ENCODE measurements at regions not wholly inside any gene's neighbourhood (a gene's known extent, or its start where the extent isn't known, plus 50 kb on each side); places are given as distances from the start of the nearest gene placed in this dataset.

DNA sequence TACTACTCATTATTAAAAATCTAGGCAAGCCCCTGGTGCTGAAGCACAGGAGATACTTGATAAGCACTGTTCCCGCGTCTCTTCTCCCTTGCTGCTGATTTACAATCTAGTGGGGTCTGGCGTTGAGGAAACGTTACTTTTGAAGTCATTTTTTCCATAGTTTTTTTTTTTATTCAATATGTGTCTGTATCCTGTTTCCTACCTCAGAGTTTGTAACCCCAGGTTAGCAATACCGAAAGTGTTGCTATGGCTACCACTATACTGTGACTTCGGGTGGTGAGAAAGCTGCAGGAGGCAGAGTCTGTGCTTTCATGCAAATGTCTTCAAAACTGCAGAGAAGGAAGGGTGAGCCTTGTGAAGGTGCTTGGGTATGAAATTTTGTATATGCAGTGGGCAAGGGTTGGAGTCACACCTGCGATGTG, 458.8 kb upstream of the GHITM start:
- Histone ChIP-seq H3K36me3 (ENCODE audit: insufficient read depth, low read length) (no peaks in the 10 kb centered on the region), H3K4me1 (ENCODE audit: insufficient read depth, low read length, severe bottlenecking) (peaks cover 8% of the 10 kb centered on the region), H3K9me3 (ENCODE audit: low read length) (no peaks in the 10 kb centered on the region), H3K4me2 (ENCODE audit: low read length) (no peak overlapping the region), H4K20me1 (ENCODE audit: insufficient read depth, low read length) (no peaks in the 10 kb centered on the region), H3K9me2 (ENCODE audit: low read depth, low read length) (no peaks in the 10 kb centered on the region), H3K27ac (ENCODE audit: low read depth, low read length, poor library complexity, severe bottlenecking) (no peak overlapping the region), H3K9ac (ENCODE audit: low read length) (no peak overlapping the region), H2AFZ (ENCODE audit: low read length) (no peak overlapping the region), H3K27me3 (ENCODE audit: insufficient read depth, low read length) (no peaks in the 10 kb centered on the region), H3K4me3 (ENCODE audit: low read depth, low read length, poor library complexity, severe bottlenecking) (no peak overlapping the region), H3F3A (ENCODE audit: insufficient read depth, low read length) (no peaks in the 10 kb centered on the region), H3K79me2 (ENCODE audit: insufficient read depth, low read length) (no peaks in the 10 kb centered on the region)
- no peak for TF ChIP-seq CTCF (IDR thresholded peaks at IDR 0.05; ENCODE audit: low read length)

DNA sequence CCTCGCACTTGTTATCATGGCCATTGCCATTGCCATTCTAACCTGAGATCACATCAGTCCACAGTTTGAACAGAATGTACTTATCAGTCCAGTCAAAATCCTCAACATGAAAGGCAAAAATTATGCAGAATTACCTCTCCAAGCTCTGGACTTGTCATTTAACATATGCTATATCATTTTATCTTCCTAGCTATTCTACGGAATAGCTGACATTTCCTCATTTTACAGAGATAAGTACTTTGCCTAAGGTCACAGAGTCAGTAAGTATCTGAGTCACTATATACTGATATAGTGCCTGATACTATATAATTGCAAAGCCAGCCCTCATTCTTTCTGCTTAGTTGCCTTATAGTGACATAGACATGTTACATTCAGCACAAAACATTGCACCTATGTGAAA, 456.9 kb upstream of the GHITM start:
- Histone ChIP-seq H3K9me3 (ENCODE audit: low read length) (no peaks in the 10 kb centered on the region), H3K4me3 (ENCODE audit: low read depth, low read length, poor library complexity, severe bottlenecking) (no peak overlapping the region), H3K36me3 (ENCODE audit: insufficient read depth, low read length) (no peaks in the 10 kb centered on the region), H4K20me1 (ENCODE audit: insufficient read depth, low read length) (no peaks in the 10 kb centered on the region), H3K27me3 (ENCODE audit: insufficient read depth, low read length) (no peaks in the 10 kb centered on the region), H3K9me2 (ENCODE audit: low read depth, low read length) (no peaks in the 10 kb centered on the region), H3K4me2 (ENCODE audit: low read length) (no peak overlapping the region), H3F3A (ENCODE audit: insufficient read depth, low read length) (no peaks in the 10 kb centered on the region), H3K27ac (ENCODE audit: low read depth, low read length, poor library complexity, severe bottlenecking) (no peak overlapping the region), H3K4me1 (ENCODE audit: insufficient read depth, low read length, severe bottlenecking) (peaks cover 8% of the 10 kb centered on the region), H2AFZ (ENCODE audit: low read length) (no peak overlapping the region), H3K79me2 (ENCODE audit: insufficient read depth, low read length) (no peaks in the 10 kb centered on the region), H3K9ac (ENCODE audit: low read length) (no peak overlapping the region)
- TF ChIP-seq CTCF (IDR thresholded peaks at IDR 0.05; ENCODE audit: low read length) (no peak), EZH2 (IDR thresholded peaks at IDR 0.05; ENCODE audit: borderline replicate concordance, low read length) (no peak)

GRCh38 chr10:83685458-83685857, 453.9 kb upstream of the GHITM start:
- no peaks in the 10 kb centered on the region for H3K27me3 ChIP-seq (ENCODE audit: insufficient read depth, low read length)
- H3K36me3 ChIP-seq (ENCODE audit: insufficient read depth, low read length): no peaks in the 10 kb centered on the region
- H3K79me2 ChIP-seq (ENCODE audit: insufficient read depth, low read length): no peaks in the 10 kb centered on the region
- TF ChIP-seq EZH2 (IDR thresholded peaks at IDR 0.05; ENCODE audit: borderline replicate concordance, low read length) (no peak), CTCF (IDR thresholded peaks at IDR 0.05; ENCODE audit: low read length) (no peak)
- H3K27ac ChIP-seq (ENCODE audit: low read depth, low read length, poor library complexity, severe bottlenecking): no peak overlapping the region
- no peaks in the 10 kb centered on the region for H3K9me3 ChIP-seq (ENCODE audit: low read length)
- H2AFZ ChIP-seq (ENCODE audit: low read length): no peak overlapping the region
- peaks cover 6% of the 10 kb centered on the region for H3K4me1 ChIP-seq (ENCODE audit: insufficient read depth, low read length, severe bottlenecking)
- H3K4me3 ChIP-seq (ENCODE audit: low read depth, low read length, poor library complexity, severe bottlenecking): no peak overlapping the region
- H4K20me1 ChIP-seq (ENCODE audit: insufficient read depth, low read length): no peaks in the 10 kb centered on the region
- no peak overlapping the region for H3K9ac ChIP-seq (ENCODE audit: low read length)
- no peaks in the 10 kb centered on the region for H3K9me2 ChIP-seq (ENCODE audit: low read depth, low read length)
- no peak overlapping the region for H3K4me2 ChIP-seq (ENCODE audit: low read length)
- no peaks in the 10 kb centered on the region for H3F3A ChIP-seq (ENCODE audit: insufficient read depth, low read length)

Measured in OCI-LY1 (cell line).